ENCODE measurements at regions not wholly inside any gene's neighbourhood (a gene's known extent, or its start where the extent isn't known, plus 50 kb on each side); places are given as distances from the start of the nearest gene placed in this dataset.

GRCh38 chr15:69664572-69665571 is 212.3 kb downstream of the RPLP1 start:
- TF ChIP-seq CTCF (conservative IDR thresholded peaks at IDR 0.05 in 1 of 2, IDR thresholded peaks at IDR 0.05 in 1 of 2; ENCODE audit: low read depth in 1 of 2, low read length in 2 of 2): no peak
- TF ChIP-seq EZH2 (IDR thresholded peaks at IDR 0.05; ENCODE audit: low read length, missing control alignments): no peak
